Glomerular visceral epithelial cell (primary cell): ENCODE measurements at regions not wholly inside any gene's neighbourhood (a gene's known extent, or its start where the extent isn't known, plus 50 kb on each side); places are given as distances from the start of the nearest gene placed in this dataset.
"Not testable (repeated sequence)": the region's sequence is repeated elsewhere in the genome, so short reads cannot be mapped to it uniquely, and the experiment has no call there.

ENCODE experiments used
- DNase-seq: peaks from one replicate; pipeline ENCODE4 v3.0.0-alpha.2; 2016; ENCODE audit errors: extremely low spot score

GRCh38 chr14:101320396-101320795 lies 240.9 kb upstream of the DIO3 start:
- DNase-seq, result no peak

- DNase-seq, result no peak
These were observed 239.1 kb upstream of the DIO3 start for GRCh38 chr14:101322223-101322622.

DNA sequence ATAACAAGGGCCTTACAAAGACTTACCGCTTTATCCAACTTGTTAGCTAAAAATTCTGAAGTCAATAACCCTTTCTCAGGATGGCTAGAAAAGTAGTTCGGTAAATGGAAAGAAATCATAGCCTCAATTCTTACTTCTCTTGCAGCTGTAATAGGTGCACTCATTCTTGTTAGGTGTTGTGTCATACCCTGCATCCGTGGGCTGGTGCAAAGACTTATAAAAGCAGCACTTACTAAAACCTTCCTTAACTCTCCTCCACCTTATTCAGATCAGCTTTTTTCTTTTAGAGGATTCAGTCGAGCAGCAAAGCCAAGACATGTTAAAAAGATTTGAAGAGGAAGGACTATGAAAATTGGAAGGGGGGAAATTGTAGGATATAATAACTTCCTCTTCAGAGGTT lies 238.2 kb upstream of the DIO3 start:
- DNase-seq, result no peak

DNA sequence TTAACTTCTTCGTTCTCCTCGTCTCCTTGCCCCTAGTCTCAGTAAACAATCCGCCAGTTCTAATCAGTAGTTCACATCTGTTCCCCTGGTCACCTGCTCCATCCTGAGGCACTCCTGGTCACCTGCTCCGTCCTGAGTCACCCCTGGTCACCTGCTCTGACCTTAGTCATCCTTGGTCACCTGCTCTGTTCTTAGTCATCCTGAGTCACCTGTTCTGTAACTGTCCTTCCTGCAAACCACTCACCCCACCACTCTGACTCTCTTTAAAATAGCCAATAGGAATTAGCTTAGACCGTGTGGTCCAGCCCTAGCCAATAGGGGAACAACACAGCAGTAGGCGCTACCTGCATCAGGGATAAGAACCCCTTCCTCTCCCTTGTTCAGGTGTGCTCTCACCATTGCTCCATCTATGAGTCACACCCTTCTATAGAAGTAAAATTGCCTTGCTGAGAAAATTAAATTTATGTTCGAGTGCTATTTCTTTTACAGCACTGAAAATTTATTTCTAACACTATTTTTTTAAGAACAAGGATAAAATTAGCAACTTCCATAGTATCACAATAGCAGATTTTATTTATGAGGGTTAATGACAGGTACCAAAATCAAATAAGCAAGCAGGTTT lies 237.6 kb upstream of the DIO3 start:
- DNase-seq, result not testable (repeated sequence)

- DNase-seq, result no peak
These were observed 236.0 kb upstream of the DIO3 start for GRCh38 chr14:101325319-101325718.

DNA sequence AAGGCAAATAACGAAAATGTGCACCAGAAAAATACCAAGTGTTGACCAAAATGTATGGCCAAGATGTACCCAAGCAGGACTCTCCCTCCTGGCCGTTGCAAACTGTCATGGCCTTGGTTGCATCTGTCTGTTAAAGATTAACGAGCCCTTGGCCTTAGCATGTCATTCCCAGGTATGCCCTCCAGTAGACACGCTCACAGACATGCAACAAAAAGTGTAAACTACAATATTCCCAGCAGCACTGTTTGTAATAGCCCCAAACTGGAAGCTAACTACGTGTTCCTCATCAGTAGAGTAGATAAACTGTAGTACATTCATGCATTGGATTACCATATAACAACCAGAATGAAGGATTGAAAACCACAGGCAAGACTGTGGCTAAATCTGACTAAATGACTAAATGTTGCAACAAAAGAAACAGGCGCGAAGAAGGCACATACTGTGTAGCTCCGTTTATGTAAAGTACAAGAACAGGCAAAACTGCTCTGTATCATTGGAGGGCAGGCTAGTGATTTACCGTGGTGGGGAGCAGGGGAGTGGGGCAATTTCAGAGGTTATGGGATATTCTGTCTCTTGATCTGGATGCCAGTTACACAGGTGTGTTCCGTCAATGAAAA lies 232.8 kb upstream of the DIO3 start:
- no peak for DNase-seq

DNA sequence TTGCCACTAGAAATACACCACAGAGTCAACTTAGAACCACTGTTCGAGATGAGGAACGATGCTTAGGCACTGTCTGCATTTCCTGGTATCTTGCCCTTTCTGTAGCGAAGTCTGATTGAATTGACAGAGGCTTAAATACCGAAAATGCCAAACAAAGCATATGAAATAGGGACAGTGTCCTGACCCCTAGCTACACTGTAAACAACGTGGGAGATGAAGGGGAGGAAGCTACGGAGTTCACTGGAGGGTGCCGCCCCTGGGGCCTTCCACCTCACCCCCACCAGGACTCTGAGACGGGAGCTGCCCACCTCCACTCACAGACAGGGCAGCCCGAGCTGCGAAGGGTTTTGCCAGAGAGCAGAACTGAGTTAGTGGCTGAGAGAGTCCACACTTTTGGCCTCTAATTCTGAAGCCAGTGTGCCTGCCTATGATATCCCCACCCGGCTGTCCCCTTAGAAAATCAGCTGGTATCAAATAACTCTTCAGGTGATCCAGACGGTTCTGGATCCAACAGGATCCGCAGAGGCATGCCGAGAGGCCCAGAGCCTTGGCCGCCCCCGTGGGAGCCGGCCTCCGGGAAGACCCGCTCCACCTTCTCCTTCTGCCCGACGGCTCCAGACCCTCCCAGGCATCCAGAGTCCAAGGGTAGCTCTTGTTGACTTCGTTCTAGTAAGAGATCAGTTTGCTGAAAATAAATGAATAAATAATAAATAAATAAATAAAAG lies 230.7 kb upstream of the DIO3 start:
- DNase-seq, result no peak

DNA sequence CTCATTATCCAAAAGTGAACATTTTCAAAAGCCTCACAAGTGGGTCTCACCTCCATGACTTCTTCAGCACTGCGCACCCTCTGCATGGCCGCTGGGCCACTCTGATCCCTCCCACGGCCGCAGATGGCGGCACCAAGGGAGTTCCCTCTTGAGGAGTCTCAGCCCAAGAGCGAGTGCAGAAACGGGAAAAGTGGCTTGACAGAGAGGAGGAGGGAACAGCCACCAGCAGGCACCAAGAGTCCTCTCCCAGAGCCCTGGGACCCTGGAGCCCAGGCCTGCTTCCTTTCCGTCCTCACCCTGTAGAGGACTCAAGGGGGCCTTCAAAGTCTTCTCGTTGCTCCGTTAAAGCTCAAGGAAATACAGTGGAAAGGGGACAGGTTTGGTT lies 230.2 kb upstream of the DIO3 start:
- no peak for DNase-seq

DNA sequence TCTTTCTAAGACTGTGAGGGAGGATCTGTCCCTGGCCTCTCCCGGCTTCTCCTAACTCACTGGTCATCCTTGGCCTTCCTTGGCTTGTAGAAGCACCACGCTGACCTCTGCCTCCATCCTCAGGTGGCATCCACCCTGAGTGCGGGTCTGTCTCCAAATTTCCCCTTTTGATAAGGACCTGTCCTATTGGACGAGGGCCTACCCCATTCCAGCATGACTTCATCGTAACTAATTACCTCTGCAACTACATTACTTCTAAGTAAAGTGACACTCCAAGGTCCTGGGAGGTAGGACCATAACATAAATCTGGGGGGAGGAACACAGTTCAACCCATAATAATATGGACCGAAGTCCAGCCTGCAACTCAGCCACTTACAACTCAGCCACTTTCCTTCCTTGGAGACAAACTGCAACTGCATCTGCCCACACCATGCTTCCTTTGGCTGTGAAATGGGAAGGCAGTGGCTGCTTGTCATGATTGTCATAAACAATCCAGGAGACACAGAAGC lies 229.6 kb upstream of the DIO3 start:
- no peak for DNase-seq

DNA sequence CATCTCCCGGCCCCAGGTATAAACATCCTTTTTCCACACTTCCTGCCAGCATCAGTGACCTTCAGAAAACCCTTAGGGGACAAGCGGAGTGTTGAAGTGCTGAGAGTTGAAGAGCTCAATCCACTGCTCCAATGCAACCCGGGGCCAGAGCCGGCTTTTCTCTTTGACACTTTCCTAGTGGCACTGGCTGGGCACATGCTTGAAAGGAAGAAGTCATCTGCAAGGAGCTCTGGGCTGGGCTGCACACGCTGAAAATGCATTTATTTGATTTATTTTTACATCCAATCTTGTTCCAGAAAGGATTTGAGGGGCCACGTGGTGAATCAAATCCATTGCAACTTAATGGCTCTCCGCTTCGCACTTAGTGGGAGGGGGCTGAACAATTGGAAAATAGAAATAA lies 229.0 kb upstream of the DIO3 start:
- no peak for DNase-seq

GRCh38 chr14:101333335-101334280 lies 227.7 kb upstream of the DIO3 start:
- no peak for DNase-seq

DNA sequence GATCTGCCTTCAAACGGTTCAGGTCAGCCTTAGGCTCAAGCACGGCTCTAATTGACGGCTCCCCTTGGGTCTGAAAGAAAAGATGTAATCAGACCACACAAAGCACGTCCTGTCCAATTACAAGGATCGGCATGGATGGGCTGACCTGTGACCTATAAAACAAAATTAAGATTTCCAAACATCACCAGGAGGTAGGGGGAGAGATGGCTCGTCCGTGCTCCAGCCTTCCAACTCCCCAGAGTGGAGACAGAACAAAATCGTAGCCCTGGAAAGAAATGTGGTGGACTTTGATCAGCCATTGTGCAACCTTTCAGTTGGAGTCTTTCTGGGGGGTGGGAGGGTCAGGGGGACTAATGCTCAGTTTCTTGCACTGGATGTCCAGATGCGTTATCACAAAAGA lies 226.6 kb upstream of the DIO3 start:
- no peak for DNase-seq

DNA sequence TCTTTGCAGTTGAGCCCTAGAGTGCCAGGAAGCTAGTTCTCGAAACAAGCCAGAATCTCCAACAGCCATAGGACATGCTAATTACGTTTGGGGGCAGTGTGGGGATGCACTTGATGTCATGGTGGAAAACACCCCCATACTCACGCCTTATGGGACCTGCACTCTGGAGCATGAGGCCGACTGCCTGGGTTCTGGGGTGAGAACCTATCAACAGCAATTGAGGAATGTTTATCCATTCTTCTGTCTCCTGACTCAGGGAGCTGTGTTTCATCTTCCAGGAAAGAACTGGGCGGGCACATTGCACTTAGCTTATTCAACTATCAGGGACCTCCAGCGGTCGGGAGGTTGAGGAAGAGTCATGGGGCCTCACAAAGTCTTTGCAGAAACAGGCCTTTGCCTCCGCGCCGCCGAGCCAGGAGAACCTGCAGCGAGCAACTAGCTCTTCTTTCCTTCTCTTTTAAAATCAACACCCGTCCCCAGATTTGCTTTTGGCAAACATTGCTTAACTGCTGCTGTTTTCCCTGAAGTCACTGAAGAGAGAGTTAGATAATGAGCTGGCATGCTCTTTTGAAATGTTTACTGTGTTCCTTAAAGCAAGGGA lies 226.1 kb upstream of the DIO3 start:
- no peak for DNase-seq

- no peak for DNase-seq
These were observed 225.1 kb upstream of the DIO3 start for GRCh38 chr14:101336183-101336582.

GRCh38 chr14:101337053-101337452 lies 224.2 kb upstream of the DIO3 start:
- no peak for DNase-seq

DNA sequence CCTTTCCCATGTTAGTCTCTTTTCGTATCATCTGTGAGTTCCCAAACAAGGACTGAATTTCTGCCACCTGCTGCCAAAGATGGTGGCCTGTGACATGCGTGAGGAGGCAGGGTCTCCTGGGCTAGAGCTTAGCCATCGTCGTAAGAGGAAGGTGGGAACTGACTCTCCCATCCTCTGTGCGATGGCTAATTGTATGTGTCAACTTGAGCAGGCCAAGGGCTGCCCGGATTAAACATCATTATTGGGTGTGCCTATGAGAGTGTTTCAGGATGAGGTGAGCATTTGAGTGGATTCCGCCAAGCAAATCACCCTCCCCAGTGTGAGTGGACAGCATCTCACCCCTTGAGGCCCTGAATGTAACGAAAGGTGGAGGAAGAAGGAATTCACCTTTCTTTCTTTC lies 220.7 kb upstream of the DIO3 start:
- DNase-seq, result no peak

- DNase-seq, result no peak
These were observed 213.2 kb upstream of the DIO3 start for GRCh38 chr14:101347893-101348777.

- DNase-seq, result no peak
These were observed 212.2 kb upstream of the DIO3 start for GRCh38 chr14:101349108-101349507.

- no peak for DNase-seq
These were observed 211.3 kb upstream of the DIO3 start for GRCh38 chr14:101350021-101350420.

DNA sequence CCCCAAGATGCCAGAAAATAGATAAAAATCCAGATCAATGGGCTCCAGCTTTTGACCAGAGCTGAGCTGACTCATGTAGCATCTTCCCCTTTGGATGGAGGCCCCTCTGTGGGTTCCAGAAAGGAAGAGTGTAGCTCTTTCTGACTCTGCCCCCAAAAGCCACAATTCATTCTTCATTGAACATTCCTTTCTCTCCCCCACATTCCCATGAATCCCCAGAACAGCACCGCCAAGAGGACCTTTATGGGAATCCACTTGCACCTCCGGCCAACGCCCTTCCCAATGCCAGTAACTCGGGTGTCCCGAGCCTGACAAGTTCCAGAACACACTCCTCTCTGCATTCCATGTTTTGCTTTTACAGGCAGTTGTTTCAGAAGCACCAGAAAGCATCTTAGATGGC lies 210.6 kb upstream of the DIO3 start:
- no peak for DNase-seq

DNA sequence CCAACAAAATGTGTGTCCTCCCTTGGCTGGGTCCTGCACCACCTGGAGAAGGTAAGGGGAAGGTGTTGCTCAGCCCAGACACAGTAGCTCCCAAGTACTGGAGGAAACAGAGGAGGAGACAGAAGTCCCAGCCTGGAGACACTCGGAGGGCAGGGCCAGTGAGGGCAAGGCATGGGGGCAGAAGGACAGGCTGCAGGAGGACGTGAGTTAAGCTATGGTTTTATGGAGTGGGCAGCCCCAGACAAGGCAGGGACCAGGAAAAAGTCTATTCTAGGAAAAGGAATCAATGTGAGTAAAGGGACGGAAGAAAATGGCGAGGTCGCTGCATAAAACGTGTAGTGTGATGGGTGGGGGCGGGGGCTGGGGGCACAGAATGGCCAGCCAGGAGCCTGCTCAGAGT lies 210.1 kb upstream of the DIO3 start:
- no peak for DNase-seq
